ENCODE measurements at regions not wholly inside any gene's neighbourhood (a gene's known extent, or its start where the extent isn't known, plus 50 kb on each side); places are given as distances from the start of the nearest gene placed in this dataset.

GRCh38 chr1:239795304-239795703 lies 296.4 kb upstream of the FMN2 start:
- H3K79me2 ChIP-seq (ENCODE audit: low read length): no peaks in the 10 kb centered on the region
- H2AFZ ChIP-seq (ENCODE audit: low read depth, low read length): no peak overlapping the region
- no peaks in the 10 kb centered on the region for H3K27me3 ChIP-seq (ENCODE audit: low read depth, low read length)
- H3K27ac ChIP-seq (ENCODE audit: low read length): no peak overlapping the region
- H4K20me1 ChIP-seq (ENCODE audit: insufficient read depth, low read length): no peaks in the 10 kb centered on the region
- H3K4me2 ChIP-seq (ENCODE audit: low read length): no peak overlapping the region
- TF ChIP-seq CTCF (IDR thresholded peaks at IDR 0.05; ENCODE audit: low read depth, low read length) (no peak), EZH2phosphoT487 (IDR thresholded peaks at IDR 0.05; ENCODE audit: low read depth) (no peak)
- no peak overlapping the region for H3K4me3 ChIP-seq (ENCODE audit: low read length)
- H3K9ac ChIP-seq (ENCODE audit: low read length): no peak overlapping the region
- no peaks in the 10 kb centered on the region for H3K36me3 ChIP-seq (replicated peaks; ENCODE audit: low read depth, low read length)
- H3K4me1 ChIP-seq (ENCODE audit: low read length): peaks cover 13% of the 10 kb centered on the region
- H3K9me3 ChIP-seq (ENCODE audit: insufficient read depth, low read length): no peaks in the 10 kb centered on the region

GRCh38 chr1:239799617-239800016 lies 292.1 kb upstream of the FMN2 start:
- Histone ChIP-seq H3K27me3 (ENCODE audit: low read depth, low read length) (no peaks in the 10 kb centered on the region), H3K27ac (ENCODE audit: low read length) (no peak overlapping the region), H3K9ac (ENCODE audit: low read length) (no peak overlapping the region), H3K4me2 (ENCODE audit: low read length) (no peak overlapping the region), H3K4me3 (ENCODE audit: low read length) (no peak overlapping the region), H3K36me3 (replicated peaks; ENCODE audit: low read depth, low read length) (no peaks in the 10 kb centered on the region), H2AFZ (ENCODE audit: low read depth, low read length) (no peak overlapping the region), H4K20me1 (ENCODE audit: insufficient read depth, low read length) (no peaks in the 10 kb centered on the region), H3K79me2 (ENCODE audit: low read length) (no peaks in the 10 kb centered on the region), H3K4me1 (ENCODE audit: low read length) (0 out of 2 replicates have a peak, but pooled peaks cover 3% of the 10 kb centered on the region), H3K9me3 (ENCODE audit: insufficient read depth, low read length) (no peaks in the 10 kb centered on the region)
- TF ChIP-seq EZH2phosphoT487 (IDR thresholded peaks at IDR 0.05; ENCODE audit: low read depth): no peak
- TF ChIP-seq CTCF (IDR thresholded peaks at IDR 0.05; ENCODE audit: low read depth, low read length): no peak

DNA sequence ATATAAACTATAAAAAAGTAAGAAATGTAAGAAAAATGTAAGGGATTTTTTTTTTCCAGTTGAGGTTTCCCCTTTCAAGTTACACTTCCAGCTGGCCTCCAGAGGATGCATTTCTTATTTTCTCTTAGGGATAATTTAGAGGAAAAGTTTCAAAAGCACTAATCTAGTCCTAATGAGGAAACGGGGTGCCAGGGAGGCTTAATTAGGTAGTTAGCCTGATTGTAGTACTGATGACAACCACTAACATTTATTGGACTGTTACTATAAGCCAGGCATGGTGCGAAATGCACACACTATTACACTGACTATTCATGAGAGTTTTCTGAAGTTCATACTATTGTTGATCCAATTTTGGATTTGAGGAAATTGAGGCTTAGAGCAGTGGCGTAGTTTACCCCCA lies 290.8 kb upstream of the FMN2 start:
- H2AFZ ChIP-seq (ENCODE audit: low read depth, low read length): no peak overlapping the region
- no peaks in the 10 kb centered on the region for H3K9me3 ChIP-seq (ENCODE audit: insufficient read depth, low read length)
- no peaks in the 10 kb centered on the region for H3K79me2 ChIP-seq (ENCODE audit: low read length)
- H4K20me1 ChIP-seq (ENCODE audit: insufficient read depth, low read length): no peaks in the 10 kb centered on the region
- no peak overlapping the region for H3K9ac ChIP-seq (ENCODE audit: low read length)
- no peaks in the 10 kb centered on the region for H3K27me3 ChIP-seq (ENCODE audit: low read depth, low read length)
- no peak overlapping the region for H3K4me2 ChIP-seq (ENCODE audit: low read length)
- H3K36me3 ChIP-seq (replicated peaks; ENCODE audit: low read depth, low read length): no peaks in the 10 kb centered on the region
- H3K27ac ChIP-seq (ENCODE audit: low read length): no peak overlapping the region
- no peak overlapping the region for H3K4me3 ChIP-seq (ENCODE audit: low read length)
- TF ChIP-seq CTCF (IDR thresholded peaks at IDR 0.05; ENCODE audit: low read depth, low read length) (no peak), EZH2phosphoT487 (IDR thresholded peaks at IDR 0.05; ENCODE audit: low read depth) (no peak)
- H3K4me1 ChIP-seq (ENCODE audit: low read length): 0 out of 2 replicates have a peak, but pooled peaks cover 4% of the 10 kb centered on the region

DNA sequence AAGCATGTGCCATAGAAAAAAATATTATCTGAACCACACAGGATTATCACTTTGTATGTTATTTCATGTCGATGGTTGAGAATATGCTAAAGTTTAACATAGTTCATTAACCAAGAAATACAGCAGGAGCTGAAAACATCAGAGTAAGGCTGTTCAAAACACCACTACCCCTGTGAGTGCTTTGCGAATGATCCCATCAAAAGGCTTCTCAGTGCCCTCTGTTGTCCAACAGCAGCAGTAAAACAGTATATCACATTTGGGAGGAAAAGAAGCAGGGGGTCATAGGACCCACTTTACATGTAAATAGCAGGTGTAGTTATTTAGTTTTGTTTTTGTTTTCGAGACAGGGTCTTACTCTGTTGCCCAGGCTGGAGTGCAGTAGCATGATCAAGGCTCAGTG lies 289.4 kb upstream of the FMN2 start:
- Histone ChIP-seq H3K79me2 (ENCODE audit: low read length) (no peaks in the 10 kb centered on the region), H3K9me3 (ENCODE audit: insufficient read depth, low read length) (no peaks in the 10 kb centered on the region), H3K36me3 (replicated peaks; ENCODE audit: low read depth, low read length) (no peaks in the 10 kb centered on the region), H3K27ac (ENCODE audit: low read length) (no peak overlapping the region), H3K4me2 (ENCODE audit: low read length) (no peak overlapping the region), H4K20me1 (ENCODE audit: insufficient read depth, low read length) (no peaks in the 10 kb centered on the region), H3K27me3 (ENCODE audit: low read depth, low read length) (no peaks in the 10 kb centered on the region), H3K4me1 (ENCODE audit: low read length) (0 out of 2 replicates have a peak, but pooled peaks cover 3% of the 10 kb centered on the region), H3K4me3 (ENCODE audit: low read length) (no peak overlapping the region), H2AFZ (ENCODE audit: low read depth, low read length) (no peak overlapping the region), H3K9ac (ENCODE audit: low read length) (no peak overlapping the region)
- TF ChIP-seq CTCF (IDR thresholded peaks at IDR 0.05; ENCODE audit: low read depth, low read length) (no peak), EZH2phosphoT487 (IDR thresholded peaks at IDR 0.05; ENCODE audit: low read depth) (no peak)
